ENCODE measurements at regions not wholly inside any gene's neighbourhood (a gene's known extent, or its start where the extent isn't known, plus 50 kb on each side); places are given as distances from the start of the nearest gene placed in this dataset.
"Not testable (repeated sequence)": the region's sequence is repeated elsewhere in the genome, so short reads cannot be mapped to it uniquely, and the experiment has no call there.

GRCh38 chr5:62238584-62238983 is 67.4 kb upstream of the KIF2A start:
- not testable (repeated sequence) for DNase-seq

GRCh38 chr5:62240494-62240893 is 65.5 kb upstream of the KIF2A start:
- not testable (repeated sequence) for DNase-seq

GRCh38 chr5:62242000-62242399 is 64.0 kb upstream of the KIF2A start:
- not testable (repeated sequence) for DNase-seq

- not testable (repeated sequence) for DNase-seq
Measured at GRCh38 chr5:62243046-62243445, 63.0 kb upstream of the KIF2A start.

GRCh38 chr5:62248192-62248591 is 57.8 kb upstream of the KIF2A start:
- DNase-seq, result not testable (repeated sequence)

GRCh38 chr5:62250085-62250484 is 55.9 kb upstream of the KIF2A start:
- not testable (repeated sequence) for DNase-seq

GRCh38 chr5:62250919-62251318 is 55.1 kb upstream of the KIF2A start:
- DNase-seq, result not testable (repeated sequence)

GRCh38 chr5:62252519-62252918 is 53.5 kb upstream of the KIF2A start:
- DNase-seq, result not testable (repeated sequence)

GRCh38 chr5:62255551-62255950 is 50.5 kb upstream of the KIF2A start:
- not testable (repeated sequence) for DNase-seq

- no peak for DNase-seq
Measured at GRCh38 chr5:62256161-62257019, 49.6 kb upstream of the KIF2A start.
